H1 (cell line): ENCODE measurements at regions not wholly inside any gene's neighbourhood (a gene's known extent, or its start where the extent isn't known, plus 50 kb on each side); places are given as distances from the start of the nearest gene placed in this dataset.

Experiments
- CTCF ChIA-PET: fragments of 300-600 bp; sonication (Branson Sonifier 250); formaldehyde crosslinking; loops from one replicate; lab custom pipeline; 2021; ENCODE audit not compliant: partially characterized antibody; lab: Charles Lee
- POLR2A ChIA-PET: fragments of 300-600 bp; sonication (Branson Sonifier 250); formaldehyde crosslinking; loops from one replicate; lab custom pipeline; 2021; ENCODE audit warnings: inconsistent platforms; ENCODE audit not compliant: partially characterized antibody; lab: Charles Lee
- DNase-seq, 2 experiments: peaks; one replicate each; pipeline versions ENCODE4 v3.0.0 to v3.0.0-alpha.2; 2010 to 2022; ENCODE audit warnings: low spot score in 2 of 2, low read depth in 1 of 2, mixed read lengths in 1 of 2
- FAIRE-seq: peaks from 2 replicates; lab custom pipeline; 2011; peaks lifted over from hg19 to GRCh38; lab: Jason Lieb, UNC
- H2AFZ ChIP-seq: 2 replicates; pipeline ENCODE4 v1.8.1; 2012; ENCODE audit warnings: low read length, inconsistent platforms
- H2AK5ac ChIP-seq: 2 replicates; pipeline ENCODE4 v1.6.1; 2013; ENCODE audit warnings: low read depth, low read length
- H2BK120ac ChIP-seq: replicated peaks from 2 replicates; pipeline ENCODE3; 2013; ENCODE audit warnings: low read depth, low read length, inconsistent platforms
- H2BK12ac ChIP-seq: 2 replicates; pipeline ENCODE4 v1.6.1; 2013; ENCODE audit warnings: low read depth, low read length
- H2BK15ac ChIP-seq: 2 replicates; pipeline ENCODE4 v1.6.1; 2013; ENCODE audit warnings: low read length
- H2BK20ac ChIP-seq: 2 replicates; pipeline ENCODE4 v1.6.1; 2013; ENCODE audit warnings: low read length
- H2BK5ac ChIP-seq: 2 replicates; pipeline ENCODE4 v1.6.1; 2013; ENCODE audit warnings: low read depth, low read length
- H3K14ac ChIP-seq: 2 replicates; pipeline ENCODE4 v1.6.1; 2013; ENCODE audit warnings: inconsistent platforms; ENCODE audit not compliant: insufficient read length
- H3K18ac ChIP-seq: 2 replicates; pipeline ENCODE4 v1.6.1; 2013; ENCODE audit warnings: low read length; ENCODE audit errors: extremely low read depth
- H3K23ac ChIP-seq: 2 replicates; pipeline ENCODE4 v1.6.1; 2013; ENCODE audit warnings: inconsistent platforms; ENCODE audit not compliant: insufficient read length
- H3K23me2 ChIP-seq: 2 replicates; pipeline ENCODE4 v1.6.1; 2013; ENCODE audit warnings: low read depth, low read length
- H3K27ac ChIP-seq: 2 replicates; pipeline ENCODE4 v1.6.1; 2011; ENCODE audit warnings: low read depth, low read length, inconsistent platforms
- H3K27me3 ChIP-seq, 4 experiments: replicated peaks in 1 of 4; 1 replicate in 1 of 4; 2 replicates in 3 of 4; pipeline versions ENCODE4 v1.6.1 to v1.8.1; 2011 to 2013; ENCODE audit warnings: low read length in 3 of 4, mild to moderate bottlenecking in 3 of 4, inconsistent platforms in 2 of 4, mixed read lengths in 2 of 4, moderate library complexity in 1 of 4; ENCODE audit not compliant: control insufficient read depth in 3 of 4, insufficient read depth in 3 of 4; ENCODE audit errors: extremely low read depth in 1 of 4
- H3K36me3 ChIP-seq, 4 experiments: 2 replicates each; pipeline versions ENCODE4 v1.6.1 to v1.8.1; 2011 to 2013; ENCODE audit warnings: mild to moderate bottlenecking in 4 of 4, low read length in 3 of 4, moderate library complexity in 2 of 4, control low read depth in 1 of 4, inconsistent platforms in 1 of 4; ENCODE audit not compliant: insufficient read depth in 4 of 4, control insufficient read depth in 2 of 4
- H3K4ac ChIP-seq: replicated peaks from 2 replicates; pipeline ENCODE3; 2013; ENCODE audit warnings: low read length, low read depth, mixed read lengths, inconsistent platforms; ENCODE audit not compliant: insufficient read length
- H3K4me1 ChIP-seq, 4 experiments: replicated peaks in 1 of 4; 1 replicate in 1 of 4; 2 replicates in 3 of 4; pipeline versions ENCODE4 v1.6.1 to v1.8.1; 2011 to 2013; ENCODE audit warnings: low read length in 3 of 4, inconsistent platforms in 2 of 4, mixed read lengths in 1 of 4; ENCODE audit not compliant: insufficient read depth in 4 of 4, control insufficient read depth in 3 of 4
- H3K4me2 ChIP-seq, 2 experiments: 2 replicates each; pipeline versions ENCODE4 v1.6.1 to v1.8.1; 2011 to 2013; ENCODE audit warnings: low read depth in 2 of 2, low read length in 2 of 2, control low read depth in 1 of 2, inconsistent platforms in 1 of 2, mild to moderate bottlenecking in 1 of 2; ENCODE audit not compliant: insufficient read depth in 1 of 2
- H3K4me3 ChIP-seq, 4 experiments: fragments of 200-600, 300-600 bp in 1 of 4; sonication (generic), shearing (Covaris generic), sonication (Bioruptor Twin) in 1 of 4; 2 replicates each; pipeline versions ENCODE4 v1.5.1 to v1.8.1; 2011 to 2016; ENCODE audit warnings: low read length in 4 of 4, low read depth in 3 of 4, control low read depth in 2 of 4, inconsistent platforms in 2 of 4, mild to moderate bottlenecking in 2 of 4, mixed read lengths in 1 of 4, moderate library complexity in 1 of 4; ENCODE audit not compliant: insufficient read depth in 2 of 4; ENCODE audit errors: extremely low read depth in 1 of 4
- H3K56ac ChIP-seq: replicated peaks from 2 replicates; pipeline ENCODE3; 2013; ENCODE audit warnings: low read depth, mild to moderate bottlenecking, mixed read lengths, low read length, inconsistent platforms; ENCODE audit not compliant: insufficient read length
- H3K79me1 ChIP-seq: 2 replicates; pipeline ENCODE4 v1.6.1; 2013; ENCODE audit warnings: low read depth, low read length, control low read depth
- H3K79me2 ChIP-seq, 2 experiments: 2 replicates each; pipeline versions ENCODE4 v1.6.1 to v1.8.1; 2012 to 2013; ENCODE audit warnings: low read length in 2 of 2, mild to moderate bottlenecking in 2 of 2, inconsistent platforms in 1 of 2; ENCODE audit not compliant: insufficient read depth in 2 of 2, control insufficient read depth in 1 of 2
- H3K9ac ChIP-seq, 4 experiments: replicated peaks in 1 of 4; 1 replicate in 1 of 4; 2 replicates in 3 of 4; pipeline versions ENCODE4 v1.6.1 to v1.8.1; 2011 to 2013; ENCODE audit warnings: low read depth in 3 of 4, low read length in 3 of 4, control low read depth in 2 of 4, mild to moderate bottlenecking in 2 of 4, moderate library complexity in 2 of 4, inconsistent platforms in 1 of 4; ENCODE audit errors: extremely low read depth in 1 of 4
- H3K9me3 ChIP-seq, 2 experiments: 2 replicates each; pipeline versions ENCODE4 v1.6.1 to v1.8.1; 2012 to 2013; ENCODE audit warnings: mild to moderate bottlenecking in 2 of 2, moderate library complexity in 2 of 2, control low read depth in 1 of 2, inconsistent platforms in 1 of 2, low read depth in 1 of 2, low read length in 1 of 2, mixed read lengths in 1 of 2; ENCODE audit not compliant: insufficient read depth in 2 of 2
- H4K20me1 ChIP-seq, 2 experiments: replicated peaks in 1 of 2; 2 replicates each; pipeline versions ENCODE3 to v1.8.1; 2011 to 2013; ENCODE audit warnings: inconsistent platforms in 2 of 2, low read length in 2 of 2, mild to moderate bottlenecking in 1 of 2; ENCODE audit not compliant: insufficient read depth in 2 of 2, control insufficient read depth in 1 of 2
- H4K5ac ChIP-seq: 2 replicates; pipeline ENCODE4 v1.6.1; 2013; ENCODE audit warnings: low read length, low read depth, mixed read lengths, inconsistent platforms; ENCODE audit not compliant: insufficient read length
- H4K8ac ChIP-seq: 2 replicates; pipeline ENCODE4 v1.8.0; 2013; ENCODE audit warnings: mild to moderate bottlenecking, moderate library complexity, low read length, inconsistent platforms; ENCODE audit not compliant: insufficient read depth; ENCODE audit errors: extremely low read depth
- H4K91ac ChIP-seq: replicated peaks from 2 replicates; pipeline ENCODE3; 2013; ENCODE audit warnings: low read length, mixed read lengths, inconsistent platforms; ENCODE audit not compliant: insufficient read length
- CBX8 ChIP-seq: fragments of 300-800, 300-1000 bp; sonication (generic); IDR thresholded peaks from 2 replicates; pipeline ENCODE4 v1.7.1; 2016; ENCODE audit warnings: low read depth, low read length, borderline replicate concordance
- CTBP2 ChIP-seq: IDR thresholded peaks from 2 replicates; pipeline ENCODE4 v1.7.0; 2011; ENCODE audit warnings: borderline replicate concordance, mild to moderate bottlenecking, moderate library complexity, mixed read lengths, low read length; ENCODE audit not compliant: insufficient read depth, insufficient read length
- EGR1 ChIP-seq: IDR thresholded peaks from 2 replicates; pipeline ENCODE4 v1.6.1; 2011; ENCODE audit warnings: low read depth, low read length, borderline replicate concordance
- GABPA ChIP-seq: IDR thresholded peaks from 2 replicates; pipeline ENCODE4 v1.6.1; 2011; ENCODE audit warnings: mild to moderate bottlenecking, low read length, moderate library complexity, borderline replicate concordance; ENCODE audit not compliant: insufficient read depth
- SIX5 ChIP-seq: IDR thresholded peaks from 2 replicates; pipeline ENCODE4 v1.6.1; 2011; ENCODE audit warnings: mild to moderate bottlenecking, low read depth, low read length
- SP4 ChIP-seq: IDR thresholded peaks from 2 replicates; pipeline ENCODE4 v1.6.1; 2012; ENCODE audit warnings: low read length, inconsistent platforms
- USF2 ChIP-seq: IDR thresholded peaks from 2 replicates; pipeline ENCODE4 v1.6.1; 2011; ENCODE audit warnings: low read length, improper control_type of control experiment
- ZNF274 ChIP-seq: IDR thresholded peaks from 2 replicates; pipeline ENCODE4 v1.7.0; 2012; ENCODE audit warnings: low read length, borderline replicate concordance; ENCODE audit errors: extremely low read depth
- WGBS, 2 experiments: shearing (Covaris generic) in 1 of 2; methylation state at CpG; one replicate each; pipeline versions ENCODE4 v1.1.6 to v1.1.7; 2013 to 2015; ENCODE audit warnings: low lambda C conversion rate in 2 of 2, mixed read lengths in 2 of 2, inconsistent platforms in 1 of 2, low coverage in 1 of 2, missing lambda C conversion rate in 1 of 2; ENCODE audit not compliant: insufficient replicate concordance in 2 of 2, insufficient coverage in 1 of 2, insufficient read length in 1 of 2; ENCODE audit errors: extremely low coverage in 1 of 2, missing lambda C conversion rate in 1 of 2; 5-methylcytosine and 5-hydroxymethylcytosine counted together

DNA sequence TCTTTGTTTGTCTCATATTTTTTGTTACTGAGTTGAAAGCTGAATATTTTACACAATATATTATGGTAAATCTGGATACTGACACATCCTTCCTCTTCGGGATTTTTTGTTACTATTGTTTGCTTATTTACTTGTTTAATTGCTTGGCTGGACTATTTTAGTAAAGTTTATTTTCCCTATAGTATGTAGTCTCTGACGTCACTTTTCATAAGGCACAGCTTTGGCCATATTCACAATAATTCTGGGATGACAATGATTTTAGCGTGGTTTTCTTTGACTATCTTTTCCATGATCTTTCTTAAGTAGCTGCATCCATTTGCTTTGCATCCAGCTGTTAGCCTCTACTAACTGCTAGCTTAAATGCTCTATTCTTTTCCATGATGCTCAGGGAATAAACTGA is 552.4 kb downstream of the VGLL3 start:
- Histone ChIP-seq H4K20me1 (no peaks in the 10 kb centered on the region), H3K56ac (no peak overlapping the region), H3K4me1 (no peaks in the 10 kb centered on the region), H3K4me2 (no peak overlapping the region), H3K79me1 (no peaks in the 10 kb centered on the region), H2AFZ (no peak overlapping the region), H3K4me3 (no peak overlapping the region), H3K18ac (no peak overlapping the region), H2AK5ac (no peak overlapping the region), H2BK12ac (no peak overlapping the region), H3K27me3 (no peaks in the 10 kb centered on the region), H4K5ac (no peak overlapping the region), H4K8ac (no peak overlapping the region), H3K14ac (no peak overlapping the region), H3K79me2 (no peaks in the 10 kb centered on the region), H2BK15ac (no peak overlapping the region), H3K36me3 (no peaks in the 10 kb centered on the region), H3K4ac (no peak overlapping the region), H3K27ac (no peak overlapping the region), H4K91ac (no peak overlapping the region), H3K23ac (no peak overlapping the region), H3K9ac (no peak overlapping the region), H3K23me2 (no peaks in the 10 kb centered on the region), H2BK5ac (no peak overlapping the region), H2BK120ac (no peak overlapping the region), H3K9me3 (no peaks in the 10 kb centered on the region), H2BK20ac (no peak overlapping the region)
- ChIA-PET CTCF (no interaction called here), POLR2A (no interaction called here)
- no peak for FAIRE-seq
- no peak for TF ChIP-seq SIX5
- no peak for TF ChIP-seq CTBP2
- no peak for TF ChIP-seq ZNF274
- no peak for TF ChIP-seq USF2
- no peak for TF ChIP-seq SP4
- no peak for TF ChIP-seq GABPA
- no peak for TF ChIP-seq EGR1
- TF ChIP-seq CBX8, result no peak
- no peak for DNase-seq
- 93% methylated on average over 3 of the region's 3 CpGs; no CpG with 5 or more reads in 1 of the 2 experiments for WGBS, 2 experiments
